GM10847 (cell line): ENCODE measurements at regions not wholly inside any gene's neighbourhood (a gene's known extent, or its start where the extent isn't known, plus 50 kb on each side); places are given as distances from the start of the nearest gene placed in this dataset.

Experiments used
- POLR2A ChIP-seq: IDR thresholded peaks from 2 replicates; pipeline ENCODE4 v1.6.1; 2011; ENCODE audit not compliant: insufficient read length; ENCODE audit errors: extremely low read depth

DNA sequence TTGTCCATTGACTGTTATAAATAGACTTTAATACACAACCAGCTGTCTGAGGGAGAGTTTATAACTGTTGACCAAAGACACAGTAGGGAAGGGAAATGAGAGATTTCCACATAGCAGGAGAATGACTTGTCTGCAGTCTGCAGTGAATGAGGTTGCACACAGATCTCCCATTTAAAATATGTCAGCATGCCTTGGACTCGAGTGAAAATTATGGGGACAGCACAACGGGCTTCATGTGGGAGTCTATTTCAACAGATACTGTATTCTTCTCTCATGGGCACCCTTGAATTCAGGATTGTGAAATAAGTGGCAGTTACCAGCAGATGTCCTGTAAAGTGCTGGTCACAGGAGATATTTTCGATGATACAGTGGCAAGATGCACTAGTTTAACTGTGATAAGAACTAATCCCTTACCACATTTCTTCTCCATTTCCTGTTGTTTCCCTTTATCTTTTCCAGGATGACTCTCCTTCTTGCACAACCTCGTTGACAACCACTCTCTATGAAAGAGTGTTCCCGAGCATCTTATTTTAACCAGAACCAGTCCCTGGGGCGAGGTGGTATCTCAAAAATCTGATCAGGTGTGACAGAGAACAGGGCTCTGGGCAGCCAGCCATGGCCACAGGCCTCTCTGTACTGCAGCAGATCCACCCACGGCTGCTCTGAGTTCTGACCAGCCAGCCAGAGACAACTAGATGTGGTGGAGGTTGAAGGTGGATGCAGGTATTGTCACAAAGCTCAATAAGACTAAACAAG is 51.5 kb upstream of the MAP3K1 start:
- no peak for TF ChIP-seq POLR2A

DNA sequence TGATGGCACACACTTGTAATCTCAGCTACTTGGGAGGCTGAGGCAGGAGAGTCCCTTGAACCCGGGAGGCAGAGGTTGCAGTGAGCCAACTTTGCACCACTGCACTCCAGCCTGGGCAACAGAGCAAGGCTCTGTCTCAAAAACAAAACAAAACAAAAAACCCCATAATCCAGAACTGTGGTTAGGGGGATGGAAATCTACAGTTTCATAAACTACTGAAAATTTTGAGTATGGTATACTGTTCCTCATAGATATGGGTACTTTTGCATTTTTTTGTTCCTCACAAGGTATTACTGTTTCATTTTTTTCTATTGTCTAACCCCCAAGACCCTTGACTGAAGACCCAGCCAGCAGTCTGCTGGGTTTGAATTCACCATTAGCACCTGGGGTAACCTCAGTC is 52.2 kb upstream of the MAP3K1 start:
- TF ChIP-seq POLR2A: no peak

DNA sequence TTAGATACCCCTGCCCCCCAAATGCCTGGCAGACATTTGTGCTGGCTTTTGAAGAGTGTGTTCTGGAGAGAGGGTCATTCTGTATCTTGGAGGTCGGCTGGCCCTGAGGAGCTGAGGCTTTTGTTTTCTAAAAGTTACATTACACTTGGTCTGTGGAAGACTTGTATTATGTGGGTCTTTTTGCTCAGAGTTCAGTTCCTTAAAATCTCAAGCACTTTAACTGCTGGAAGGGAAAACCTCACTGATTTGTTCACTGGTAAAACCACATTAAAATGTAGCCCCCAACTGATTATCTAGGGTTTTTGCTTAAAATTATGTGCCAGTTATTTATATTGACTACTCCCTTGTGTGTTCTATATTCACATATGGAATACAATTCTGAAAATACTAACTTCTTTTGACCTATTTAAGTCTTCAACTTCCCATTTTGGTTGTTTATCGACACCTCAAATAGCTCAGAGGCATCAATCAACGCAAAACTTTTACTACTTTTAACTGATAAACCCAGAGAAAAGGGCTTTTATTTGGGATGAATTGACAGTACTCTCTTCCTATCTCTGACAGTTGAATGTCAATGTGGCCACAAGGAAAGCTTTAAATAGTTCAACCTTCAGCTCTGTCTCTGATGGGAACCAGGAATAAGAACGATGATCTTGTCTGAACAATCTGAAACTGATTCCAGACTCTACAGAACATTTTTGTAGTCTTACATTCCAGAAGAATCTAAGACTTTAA is 54.0 kb upstream of the MAP3K1 start:
- no peak for TF ChIP-seq POLR2A

DNA sequence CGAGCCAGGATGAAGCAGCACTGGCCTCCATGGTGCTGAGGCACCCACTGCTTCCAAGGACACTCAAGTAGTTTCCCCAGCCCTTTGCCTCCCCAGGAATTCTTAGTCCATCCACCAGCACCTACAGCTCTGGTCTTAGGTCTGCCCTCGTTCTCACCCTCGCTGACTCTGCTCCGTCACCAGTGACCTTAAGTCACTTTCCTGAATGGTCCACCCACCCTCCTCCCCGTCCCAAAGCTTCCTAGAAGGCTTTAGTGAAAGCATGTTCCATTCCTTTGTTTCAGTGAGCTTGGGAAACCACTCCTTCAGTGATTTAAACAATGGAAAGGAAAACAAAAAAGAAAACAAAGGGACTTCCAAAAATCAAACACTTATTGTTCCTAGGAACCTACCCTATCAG is 54.6 kb upstream of the MAP3K1 start:
- TF ChIP-seq POLR2A: no peak

DNA sequence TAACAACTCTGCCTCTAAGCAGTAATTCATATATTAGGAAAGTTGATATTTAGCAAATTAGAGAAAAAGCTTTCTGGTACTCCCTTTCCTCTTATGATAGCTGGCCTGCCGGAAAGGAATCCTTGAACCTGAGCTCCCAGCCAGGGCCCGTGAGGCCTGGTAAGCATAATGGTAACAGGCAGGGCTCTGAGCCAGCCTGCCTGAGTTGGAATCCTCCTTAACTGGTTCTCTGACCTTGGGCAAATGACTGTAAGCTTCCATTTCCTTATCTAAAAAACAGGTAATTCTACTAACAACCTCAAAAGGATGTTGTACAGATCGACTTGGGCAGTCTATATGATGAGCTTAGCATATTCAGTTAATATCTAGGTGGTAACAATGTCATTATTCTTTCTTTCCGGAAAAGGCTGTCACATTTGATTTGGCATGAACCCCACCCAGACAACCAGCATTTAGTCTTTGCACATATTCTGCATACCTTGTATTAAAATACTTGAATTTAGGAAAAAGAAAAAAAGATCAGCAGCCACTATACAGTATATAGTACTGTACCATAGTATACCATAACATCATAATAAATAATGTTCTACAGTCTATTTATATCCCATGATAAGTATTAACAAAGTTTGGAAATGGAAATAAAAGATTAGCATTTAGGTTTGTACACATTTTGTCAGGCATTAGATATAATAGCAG is 55.7 kb upstream of the MAP3K1 start:
- TF ChIP-seq POLR2A: no peak

DNA sequence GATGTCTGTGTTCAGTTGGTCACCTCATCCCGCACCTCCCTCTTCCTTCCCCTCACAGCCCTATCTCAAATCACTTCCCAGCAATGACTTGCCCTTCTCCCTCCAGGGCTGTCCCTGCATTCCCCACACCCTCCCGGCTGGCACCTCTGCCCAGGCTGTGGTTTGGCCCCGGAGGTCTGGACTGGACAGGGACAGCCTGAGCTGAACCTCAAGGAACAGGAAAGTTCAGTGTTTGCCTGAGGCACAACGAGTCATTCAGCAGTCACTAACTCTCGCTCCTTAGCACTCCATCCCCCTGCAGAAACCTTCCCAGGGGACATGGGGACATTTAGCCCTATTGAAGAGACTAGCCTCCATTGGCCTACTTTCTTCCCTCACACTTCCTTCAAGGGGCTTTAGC is 58.3 kb upstream of the MAP3K1 start:
- TF ChIP-seq POLR2A: no peak

DNA sequence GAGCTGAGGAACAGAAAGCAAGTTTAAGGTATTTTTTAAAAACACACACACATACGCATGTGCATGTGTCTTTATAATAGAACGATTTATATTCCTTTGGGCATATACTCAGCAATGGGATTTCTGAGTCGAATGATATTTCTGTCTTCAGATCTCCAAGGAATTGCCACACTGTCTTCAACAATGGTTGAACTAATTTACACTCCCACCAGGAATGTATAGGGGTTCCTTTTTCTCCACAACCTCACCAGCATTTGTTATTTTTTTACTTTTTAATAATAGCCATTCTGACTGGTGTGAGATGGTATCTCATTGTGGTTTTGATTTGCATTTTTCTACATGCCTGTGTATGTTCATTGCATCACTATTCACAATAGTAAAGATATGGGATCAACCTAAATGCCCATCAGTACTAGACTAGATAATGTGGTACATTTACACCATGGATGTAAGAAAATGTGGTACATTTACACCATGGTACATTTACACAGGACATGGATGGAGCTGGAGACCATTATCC is 60.3 kb upstream of the MAP3K1 start:
- no peak for TF ChIP-seq POLR2A

DNA sequence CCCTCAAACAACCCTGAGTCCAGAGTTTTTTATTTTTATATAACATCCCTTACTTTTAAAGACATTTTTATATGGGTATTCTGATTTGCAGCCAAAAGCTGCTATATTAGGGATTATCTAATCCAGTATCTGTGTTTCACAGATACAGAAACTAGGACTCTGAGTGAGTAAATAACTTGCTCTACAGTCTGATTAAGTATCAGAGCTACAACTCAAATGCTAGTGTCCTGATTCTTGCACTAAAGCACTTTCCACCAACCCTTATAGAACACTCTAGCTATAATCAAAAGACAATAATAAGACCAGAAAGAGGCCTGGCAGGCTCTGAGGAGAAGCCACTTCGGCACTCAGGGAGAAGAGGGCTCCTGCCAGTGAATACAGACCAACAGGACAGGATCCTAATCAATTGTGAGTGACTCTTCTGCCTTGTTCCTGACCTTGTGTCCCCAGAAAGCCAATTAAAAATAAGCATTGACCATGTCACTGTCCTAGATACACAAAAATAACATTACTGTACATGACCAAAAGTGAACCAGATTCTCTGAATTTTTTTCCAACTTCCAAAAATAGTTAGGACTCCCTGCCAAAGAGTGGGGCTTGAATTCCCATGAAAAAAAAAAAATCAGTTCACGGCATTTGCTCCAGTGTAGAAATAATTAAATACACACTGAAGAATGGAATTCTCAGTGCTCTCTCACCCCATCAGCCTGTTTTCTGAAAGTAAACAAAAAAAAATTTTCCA is 63.6 kb upstream of the MAP3K1 start:
- no peak for TF ChIP-seq POLR2A

DNA sequence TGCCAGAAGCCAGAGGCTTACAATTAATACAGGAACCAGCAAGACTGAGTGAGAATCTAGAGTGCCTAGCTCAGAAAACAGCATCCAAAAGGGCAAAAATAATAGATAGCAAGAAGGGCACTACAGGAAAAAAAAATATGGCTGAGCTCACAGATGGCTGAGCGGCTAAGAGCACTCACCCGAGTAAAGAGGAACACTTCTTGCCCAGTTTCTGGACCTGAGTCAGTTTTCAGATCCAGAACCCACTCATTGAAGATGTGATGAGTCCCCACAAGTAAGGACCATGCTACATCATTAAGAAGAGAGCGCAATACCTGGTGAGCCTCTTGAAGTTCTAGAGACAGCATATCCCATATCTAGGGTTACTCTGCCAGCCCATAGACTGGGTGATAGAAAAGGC is 65.5 kb upstream of the MAP3K1 start:
- TF ChIP-seq POLR2A: no peak

DNA sequence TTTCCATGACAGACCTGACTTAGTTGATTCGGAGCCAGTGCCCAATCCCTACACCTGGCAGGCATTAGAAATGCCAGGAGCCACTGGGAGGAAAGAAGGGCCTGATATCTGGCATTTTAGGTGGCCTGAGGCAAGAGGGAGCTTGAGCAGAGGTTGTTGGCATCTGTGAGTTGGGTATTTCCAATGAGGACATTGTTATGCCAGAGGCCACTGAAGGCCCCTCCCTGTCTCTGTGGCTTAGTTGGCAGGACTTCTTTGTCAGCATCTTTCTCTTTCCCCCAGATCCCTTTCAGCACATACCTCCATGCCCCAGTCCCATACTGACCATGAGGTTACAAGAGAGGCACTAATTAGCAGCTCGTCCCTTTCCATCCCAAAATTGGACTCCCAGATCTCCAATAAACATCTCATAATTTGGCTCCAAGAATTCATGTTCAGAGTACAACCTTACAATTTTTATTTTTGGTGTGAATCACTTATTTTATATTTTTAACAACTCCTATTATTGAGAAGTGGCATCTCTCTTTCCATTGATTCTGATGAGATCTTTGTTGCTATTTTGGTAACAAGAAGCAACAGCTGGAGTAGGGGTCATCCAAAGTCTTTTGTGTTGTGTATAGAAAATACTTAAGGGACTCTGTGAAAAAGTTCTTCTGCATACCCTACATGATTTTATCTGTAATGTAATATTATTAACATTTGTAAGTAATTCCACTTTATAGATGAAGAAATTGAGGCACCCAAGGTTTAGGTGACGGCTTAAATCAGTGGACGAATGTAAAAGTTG is 68.6 kb upstream of the MAP3K1 start:
- no peak for TF ChIP-seq POLR2A

DNA sequence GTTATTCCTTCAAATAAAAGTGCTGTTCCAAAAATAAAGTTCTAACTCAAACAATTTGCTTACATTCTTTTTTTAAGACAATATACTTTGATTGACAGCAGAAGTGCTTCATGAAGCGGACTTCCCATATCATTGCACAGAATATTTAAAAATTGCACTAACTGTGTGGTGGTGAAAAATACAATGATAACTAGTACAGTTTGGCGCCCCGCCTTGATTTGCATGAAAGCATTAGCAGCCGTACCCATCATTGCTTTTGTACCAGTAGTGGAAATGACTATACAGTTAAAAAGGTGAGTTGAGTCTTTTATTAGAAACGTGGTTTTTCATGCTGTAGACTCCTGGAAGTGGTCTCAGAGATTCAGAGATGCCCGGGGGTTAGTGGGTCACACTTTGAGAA is 69.5 kb upstream of the MAP3K1 start:
- TF ChIP-seq POLR2A: no peak

DNA sequence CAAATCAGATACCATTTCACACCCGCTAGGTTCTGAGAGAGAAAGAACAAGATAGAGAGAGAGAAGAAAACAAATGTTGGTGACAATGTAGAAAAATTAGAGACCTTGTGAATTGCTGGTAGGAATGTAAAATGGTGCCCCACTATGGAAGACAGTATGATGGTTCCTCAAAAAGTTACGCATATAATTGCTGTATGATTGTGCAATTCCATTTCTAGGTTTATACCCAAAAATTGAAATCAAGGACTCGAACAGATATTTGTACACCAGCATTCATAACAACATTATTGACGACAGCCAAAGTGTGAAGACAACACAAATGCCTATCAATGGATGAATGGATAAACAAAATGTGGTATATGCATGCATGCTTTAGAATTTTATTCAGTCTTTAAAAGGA is 74.5 kb upstream of the MAP3K1 start:
- no peak for TF ChIP-seq POLR2A

DNA sequence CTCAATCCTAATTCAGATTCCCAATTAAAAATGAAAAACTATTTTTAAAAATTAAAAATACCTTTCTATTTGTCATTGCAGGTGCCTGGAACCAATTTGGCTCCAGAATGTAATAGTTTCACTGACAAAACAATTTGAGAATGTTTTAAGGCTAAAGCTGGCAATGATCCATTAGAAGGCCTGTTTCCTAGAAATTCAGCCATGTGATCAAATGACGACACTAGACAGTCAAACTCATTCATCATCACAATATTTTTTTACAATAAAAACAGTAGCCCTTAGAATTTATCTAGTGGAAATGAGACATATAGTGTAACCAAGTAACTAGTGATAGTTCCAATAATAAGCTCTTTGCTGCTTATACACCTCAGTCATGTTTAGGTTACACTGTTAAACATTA is 75.4 kb upstream of the MAP3K1 start:
- no peak for TF ChIP-seq POLR2A

DNA sequence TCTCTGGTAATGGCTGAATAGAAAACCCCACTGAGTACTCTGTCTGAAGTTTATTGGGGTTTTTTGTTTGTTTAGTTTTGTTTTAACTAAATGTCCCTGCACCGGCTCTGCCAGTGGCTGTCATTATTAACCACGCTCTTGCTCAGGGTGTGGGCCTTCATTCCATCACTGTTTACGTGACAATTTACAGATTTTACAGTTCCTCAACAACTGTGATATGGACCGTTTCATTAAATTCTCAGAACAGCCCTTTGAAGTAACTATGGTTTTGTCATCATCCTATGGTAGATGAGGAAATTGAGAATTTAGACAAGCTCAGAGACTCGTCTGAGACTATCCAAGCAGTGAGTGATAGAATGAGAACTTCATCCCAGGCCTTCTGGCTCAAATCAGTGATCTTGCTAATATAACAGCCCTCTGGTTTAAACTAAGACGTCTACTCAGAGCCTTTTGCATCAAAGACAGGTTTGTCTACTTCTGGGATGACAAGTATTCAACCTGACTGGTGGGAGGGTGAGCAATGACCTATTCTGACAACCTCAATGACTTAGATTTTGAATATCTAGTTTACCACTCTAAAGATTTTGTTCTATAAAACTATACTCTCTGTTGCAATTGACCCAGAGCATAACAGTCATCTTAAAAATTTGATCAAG is 77.3 kb upstream of the MAP3K1 start:
- TF ChIP-seq POLR2A: no peak
